ENCODE measurements at regions not wholly inside any gene's neighbourhood (a gene's known extent, or its start where the extent isn't known, plus 50 kb on each side); places are given as distances from the start of the nearest gene placed in this dataset.

GRCh38 chr12:115758877-115759620 is 518.4 kb downstream of the MED13L start:
- no peak for TF ChIP-seq CTCF (IDR thresholded peaks at IDR 0.05; ENCODE audit: insufficient read depth, low read length, poor library complexity, severe bottlenecking)
- Histone ChIP-seq H3K4me3 (ENCODE audit: low read depth, low read length) (no peak overlapping the region), H3K36me3 (ENCODE audit: control insufficient read depth, insufficient read depth, low read length) (no peaks in the 10 kb centered on the region), H3K27me3 (ENCODE audit: control insufficient read depth, insufficient read depth, low read length) (no peaks in the 10 kb centered on the region)
- DNase-seq (ENCODE audit: low read depth) = no peak

GRCh38 chr12:115758183-115758582 is 519.3 kb downstream of the MED13L start:
- no peak for TF ChIP-seq CTCF (IDR thresholded peaks at IDR 0.05; ENCODE audit: insufficient read depth, low read length, poor library complexity, severe bottlenecking)
- Histone ChIP-seq H3K4me3 (ENCODE audit: low read depth, low read length) (no peak overlapping the region), H3K27me3 (ENCODE audit: control insufficient read depth, insufficient read depth, low read length) (no peaks in the 10 kb centered on the region), H3K36me3 (ENCODE audit: control insufficient read depth, insufficient read depth, low read length) (no peaks in the 10 kb centered on the region)
- no peak for DNase-seq (ENCODE audit: low read depth)

- Histone ChIP-seq H3K4me3 (ENCODE audit: low read depth, low read length) (no peak overlapping the region), H3K27me3 (ENCODE audit: control insufficient read depth, insufficient read depth, low read length) (no peaks in the 10 kb centered on the region), H3K36me3 (ENCODE audit: control insufficient read depth, insufficient read depth, low read length) (no peaks in the 10 kb centered on the region)
- TF ChIP-seq CTCF (IDR thresholded peaks at IDR 0.05; ENCODE audit: insufficient read depth, low read length, poor library complexity, severe bottlenecking) = no peak
- DNase-seq (ENCODE audit: low read depth) = no peak
Measured at GRCh38 chr12:115756804-115757203, 520.7 kb downstream of the MED13L start.

GRCh38 chr12:115756271-115756670 is 521.2 kb downstream of the MED13L start:
- H3K4me3 ChIP-seq (ENCODE audit: low read depth, low read length) = no peak overlapping the region
- no peaks in the 10 kb centered on the region for H3K36me3 ChIP-seq (ENCODE audit: control insufficient read depth, insufficient read depth, low read length)
- no peak for DNase-seq (ENCODE audit: low read depth)
- TF ChIP-seq CTCF (IDR thresholded peaks at IDR 0.05; ENCODE audit: insufficient read depth, low read length, poor library complexity, severe bottlenecking) = no peak
- no peaks in the 10 kb centered on the region for H3K27me3 ChIP-seq (ENCODE audit: control insufficient read depth, insufficient read depth, low read length)

GRCh38 chr12:115755725-115756085 is 521.8 kb downstream of the MED13L start:
- no peak overlapping the region for H3K4me3 ChIP-seq (ENCODE audit: low read depth, low read length)

More at GRCh38 chr12:115755725-115756085, 521.8 kb downstream of the MED13L start:
- no peak for DNase-seq (ENCODE audit: low read depth)
- no peak for TF ChIP-seq CTCF (IDR thresholded peaks at IDR 0.05; ENCODE audit: insufficient read depth, low read length, poor library complexity, severe bottlenecking)
- H3K27me3 ChIP-seq (ENCODE audit: control insufficient read depth, insufficient read depth, low read length) = no peaks in the 10 kb centered on the region
- H3K36me3 ChIP-seq (ENCODE audit: control insufficient read depth, insufficient read depth, low read length) = no peaks in the 10 kb centered on the region

Measured in kidney epithelial cell (primary cell).